ENCODE measurements at regions not wholly inside any gene's neighbourhood (a gene's known extent, or its start where the extent isn't known, plus 50 kb on each side); places are given as distances from the start of the nearest gene placed in this dataset.

GRCh38 chr1:19013826-19014548 lies 57.5 kb upstream of the IFFO2 start:
- Mint-ChIP-seq H3K27ac (peak overlapping the region in 1 of 9 donors; percentile 18), H3K4me1 (peaks cover 15 to 33% (median 29%) of the 10 kb centered on the region in 7 donors), H3K27me3 (peaks cover 0 to 4% (median under 1%) of the 10 kb centered on the region in 5 donors), H3K36me3 (no peaks in the 10 kb centered on the region), H3K9me3 (no peaks in the 10 kb centered on the region), H3K4me3 (no peak overlapping the region)
- Histone ChIP-seq H3K4me3 (ENCODE audit: low read length) (no peak overlapping the region), H3K27me3 (ENCODE audit: control insufficient read depth in 2 of 2, insufficient read depth in 2 of 2, low read length in 2 of 2) (no peaks in the 10 kb centered on the region), H3K36me3 (ENCODE audit: control insufficient read depth in 2 of 3, insufficient read depth in 3 of 3, low read length in 3 of 3) (no peaks in the 10 kb centered on the region), H3K4me1 (ENCODE audit: control insufficient read depth in 2 of 2, insufficient read depth in 2 of 2, low read length in 2 of 2) (peaks cover 8 to 13% of the 10 kb centered on the region in 2 donors), H3K9me3 (ENCODE audit: control insufficient read depth in 2 of 3, low read length in 3 of 3) (no peaks in the 10 kb centered on the region), H3K27ac (ENCODE audit: low read depth, low read length) (no peak overlapping the region)
- intact Hi-C loops (cut with micrococcal nuclease), result loop anchor here (5.0 kb wide), 2 partner anchors 83 to 107 kb away; no protein-coding TSS in a partner anchor
- DNase-seq (no peak), ATAC-seq (no peak)
- ChIA-PET CTCF (interaction anchor here (1.1 kb wide), 1 partner anchor 34 kb away, joined by 4 read pairs; no protein-coding TSS in a partner anchor), POLR2A (interaction anchor here (0.6 kb wide), 1 partner anchor 56 kb away, joined by 3 read pairs; no protein-coding TSS in a partner anchor)

GRCh38 chr1:19011845-19012231 lies 55.4 kb upstream of the IFFO2 start:
- DNase-seq (no peak), ATAC-seq (no peak)
- peaks cover 15 to 33% (median 29%) of the 10 kb centered on the region in 7 donors for H3K4me1 Mint-ChIP-seq
- peak overlapping the region in 1 of 10 donors; percentile 59 for H3K4me3 Mint-ChIP-seq
- intact Hi-C loops (cut with micrococcal nuclease), result loop anchor here (1.0 to 5.0 kb wide), 5 partner anchors 55 to 105 kb away; partner anchors contain the start of gene IFFO2 (in 1 of the 2)
- H3K36me3 Mint-ChIP-seq, result no peaks in the 10 kb centered on the region
- ChIA-PET CTCF (interaction anchor here (0.6 to 0.7 kb wide), 2 partner anchors 64 to 105 kb away, joined by 3 to 5 read pairs; no protein-coding TSS in a partner anchor), POLR2A (interaction anchor here (0.6 to 2.0 kb wide), 3 partner anchors 10 to 63 kb away, joined by 3 to 9 read pairs (median 3); no protein-coding TSS in a partner anchor)
- Histone ChIP-seq H3K4me1 (ENCODE audit: control insufficient read depth in 2 of 2, insufficient read depth in 2 of 2, low read length in 2 of 2) (peaks cover 8 to 13% of the 10 kb centered on the region in 2 donors), H3K9me3 (ENCODE audit: control insufficient read depth in 2 of 3, low read length in 3 of 3) (no peaks in the 10 kb centered on the region), H3K27me3 (ENCODE audit: control insufficient read depth in 2 of 2, insufficient read depth in 2 of 2, low read length in 2 of 2) (no peaks in the 10 kb centered on the region), H3K27ac (ENCODE audit: low read depth, low read length) (no peak overlapping the region), H3K4me3 (ENCODE audit: low read length) (no peak overlapping the region), H3K36me3 (ENCODE audit: control insufficient read depth in 2 of 3, insufficient read depth in 3 of 3, low read length in 3 of 3) (no peaks in the 10 kb centered on the region)
- no peaks in the 10 kb centered on the region for H3K9me3 Mint-ChIP-seq
- H3K27me3 Mint-ChIP-seq, result peaks cover 0 to 1% (median 0%) of the 10 kb centered on the region in 5 donors
- peak overlapping the region in 3 of 9 donors; percentile 69 to 78 (median 76) for H3K27ac Mint-ChIP-seq

GRCh38 chr1:19010995-19011844 lies 54.7 kb upstream of the IFFO2 start:
- DNase-seq (peak in 8 of 9 donors; percentile 10 to 73 (median 53)), ATAC-seq (peak; percentile 87)
- no peaks in the 10 kb centered on the region for H3K9me3 ChIP-seq (ENCODE audit: control insufficient read depth in 2 of 3, low read length in 3 of 3)
- ChIA-PET CTCF (interaction anchor here (0.7 kb wide), 2 partner anchors 63 to 104 kb away, joined by 3 to 5 read pairs; no protein-coding TSS in a partner anchor), POLR2A (interaction anchor here (1.2 to 2.0 kb wide), 2 partner anchors 61 to 64 kb away, joined by 3 to 9 read pairs; no protein-coding TSS in a partner anchor)
- H3K4me1 ChIP-seq (ENCODE audit: control insufficient read depth in 2 of 2, insufficient read depth in 2 of 2, low read length in 2 of 2), result peaks cover 8 to 13% of the 10 kb centered on the region in 2 donors
- Mint-ChIP-seq H3K27me3 (peaks cover 0 to 5% (median 0%) of the 10 kb centered on the region in 5 donors), H3K27ac (peak overlapping the region in 8 of 9 donors; percentile 40 to 81 (median 72)), H3K4me1 (peaks cover 15 to 33% (median 29%) of the 10 kb centered on the region in 7 donors), H3K9me3 (peaks cover 0 to 2% (median 0%) of the 10 kb centered on the region in 11 donors), H3K4me3 (peak overlapping the region in 9 of 10 donors; percentile 34 to 72 (median 59)), H3K36me3 (no peaks in the 10 kb centered on the region)
- no peaks in the 10 kb centered on the region for H3K27me3 ChIP-seq (ENCODE audit: control insufficient read depth in 2 of 2, insufficient read depth in 2 of 2, low read length in 2 of 2)
- peak overlapping the region; percentile 14 for H3K27ac ChIP-seq (ENCODE audit: low read depth, low read length)
- H3K4me3 ChIP-seq (ENCODE audit: low read length), result peak overlapping the region; percentile 19
- no peaks in the 10 kb centered on the region for H3K36me3 ChIP-seq (ENCODE audit: control insufficient read depth in 2 of 3, insufficient read depth in 3 of 3, low read length in 3 of 3)
- intact Hi-C loops (cut with micrococcal nuclease), result loop anchor here (1.0 to 5.0 kb wide), 5 partner anchors 54 to 104 kb away; partner anchors contain the start of gene IFFO2 (in 1 of the 2)

GRCh38 chr1:19010503-19010902 lies 54.0 kb upstream of the IFFO2 start:
- Histone ChIP-seq H3K36me3 (ENCODE audit: control insufficient read depth in 2 of 3, insufficient read depth in 3 of 3, low read length in 3 of 3) (no peaks in the 10 kb centered on the region), H3K9me3 (ENCODE audit: control insufficient read depth in 2 of 3, low read length in 3 of 3) (no peaks in the 10 kb centered on the region), H3K4me1 (ENCODE audit: control insufficient read depth in 2 of 2, insufficient read depth in 2 of 2, low read length in 2 of 2) (peaks cover 8 to 13% of the 10 kb centered on the region in 2 donors), H3K27me3 (ENCODE audit: control insufficient read depth in 2 of 2, insufficient read depth in 2 of 2, low read length in 2 of 2) (no peaks in the 10 kb centered on the region), H3K27ac (ENCODE audit: low read depth, low read length) (no peak overlapping the region), H3K4me3 (ENCODE audit: low read length) (peak overlapping the region; percentile 19)
- peak overlapping the region in 6 of 9 donors; percentile 38 to 88 (median 72) for H3K27ac Mint-ChIP-seq
- intact Hi-C loops (cut with micrococcal nuclease), result loop anchor here (2.0 to 5.0 kb wide), 3 partner anchors 54 to 103 kb away; partner anchors contain the start of gene IFFO2 (in 1 of the 2)
- H3K27me3 Mint-ChIP-seq, result peaks cover 0 to 6% (median 4%) of the 10 kb centered on the region in 5 donors
- CTCF ChIA-PET, result interaction anchor here (0.7 kb wide), 1 partner anchor 64 kb away, joined by 3 read pairs; no protein-coding TSS in a partner anchor
- peak overlapping the region in 9 of 10 donors; percentile 8 to 72 (median 59) for H3K4me3 Mint-ChIP-seq
- DNase-seq (no peak), ATAC-seq (no peak)
- peaks cover 15 to 37% (median 29%) of the 10 kb centered on the region in 7 donors for H3K4me1 Mint-ChIP-seq
- POLR2A ChIA-PET, result interaction anchor here (1.2 kb wide), 1 partner anchor 61 kb away, joined by 3 read pairs; no protein-coding TSS in a partner anchor
- no peaks in the 10 kb centered on the region for H3K36me3 Mint-ChIP-seq
- H3K9me3 Mint-ChIP-seq, result peaks cover 0 to 2% (median 0%) of the 10 kb centered on the region in 11 donors

GRCh38 chr1:19009882-19010321 lies 53.4 kb upstream of the IFFO2 start:
- ChIA-PET CTCF (no interaction called here), POLR2A (interaction anchor here (0.5 to 1.3 kb wide), 3 partner anchors 82 to 89 kb away, joined by 3 to 4 read pairs (median 4); no protein-coding TSS in a partner anchor)
- DNase-seq (no peak), ATAC-seq (no peak)
- Histone ChIP-seq H3K27me3 (ENCODE audit: control insufficient read depth in 2 of 2, insufficient read depth in 2 of 2, low read length in 2 of 2) (no peaks in the 10 kb centered on the region), H3K9me3 (ENCODE audit: control insufficient read depth in 2 of 3, low read length in 3 of 3) (no peaks in the 10 kb centered on the region), H3K4me1 (ENCODE audit: control insufficient read depth in 2 of 2, insufficient read depth in 2 of 2, low read length in 2 of 2) (peaks cover 8 to 13% of the 10 kb centered on the region in 2 donors), H3K4me3 (ENCODE audit: low read length) (no peak overlapping the region), H3K36me3 (ENCODE audit: control insufficient read depth in 2 of 3, insufficient read depth in 3 of 3, low read length in 3 of 3) (no peaks in the 10 kb centered on the region), H3K27ac (ENCODE audit: low read depth, low read length) (no peak overlapping the region)
- H3K36me3 Mint-ChIP-seq, result no peaks in the 10 kb centered on the region
- intact Hi-C loops (cut with micrococcal nuclease), result loop anchor here (2.0 to 5.0 kb wide), 3 partner anchors 53 to 103 kb away; partner anchors contain the start of gene IFFO2 (in 1 of the 2)
- H3K9me3 Mint-ChIP-seq, result peaks cover 0 to 2% (median 0%) of the 10 kb centered on the region in 11 donors
- peak overlapping the region in 3 of 9 donors; percentile 43 to 88 (median 76) for H3K27ac Mint-ChIP-seq
- H3K4me1 Mint-ChIP-seq, result peaks cover 15 to 37% (median 29%) of the 10 kb centered on the region in 7 donors
- peak overlapping the region in 4 of 10 donors; percentile 34 to 64 (median 54) for H3K4me3 Mint-ChIP-seq
- H3K27me3 Mint-ChIP-seq, result peaks cover 0 to 6% (median 4%) of the 10 kb centered on the region in 5 donors
